ENCODE measurements at regions not wholly inside any gene's neighbourhood (a gene's known extent, or its start where the extent isn't known, plus 50 kb on each side); places are given as distances from the start of the nearest gene placed in this dataset.

- TF ChIP-seq RAD21 (IDR thresholded peaks at IDR 0.05; ENCODE audit: low read length) (no peak), CTCF (conservative IDR thresholded peaks at IDR 0.05; ENCODE audit: low read depth, low read length) (no peak), BHLHE40 (IDR thresholded peaks at IDR 0.05; ENCODE audit: low read depth, low read length) (no peak), CEBPB (IDR thresholded peaks at IDR 0.05; ENCODE audit: low read depth, low read length) (no peak), USF2 (IDR thresholded peaks at IDR 0.05; ENCODE audit: low read depth, low read length) (no peak), POLR2A (IDR thresholded peaks at IDR 0.05; ENCODE audit: low read depth, low read length) (no peak), NFE2L2 (IDR thresholded peaks at IDR 0.05; ENCODE audit: low read depth, low read length) (no peak), RCOR1 (IDR thresholded peaks at IDR 0.05; ENCODE audit: insufficient replicate concordance, low read length) (no peak), SMC3 (IDR thresholded peaks at IDR 0.05; ENCODE audit: low read depth, low read length) (no peak), MXI1 (IDR thresholded peaks at IDR 0.05; ENCODE audit: borderline replicate concordance, low read depth, low read length) (no peak), ELK1 (IDR thresholded peaks at IDR 0.05; ENCODE audit: borderline replicate concordance, low read depth, low read length) (no peak)
Observed at GRCh38 chr12:77572371-77572770, 258.3 kb upstream of the NAV3 start.

All from IMR-90 (cell line).